GM21737 (cell line): ENCODE measurements at regions not wholly inside any gene's neighbourhood (a gene's known extent, or its start where the extent isn't known, plus 50 kb on each side); places are given as distances from the start of the nearest gene placed in this dataset.
"Not testable (repeated sequence)": the region's sequence is repeated elsewhere in the genome, so short reads cannot be mapped to it uniquely, and the experiment has no call there.

Experiments
- ATAC-seq: cut with Tn5 transposase; IDR thresholded peaks from one replicate; pipeline ENCODE4 v1.9.1; 2021; ENCODE audit warnings: mild to moderate bottlenecking, moderate library complexity; ENCODE audit not compliant: unreplicated experiment

- no peak for ATAC-seq
Observed at GRCh38 chr6:9851006-9851405, 563.9 kb downstream of the TFAP2A start.

GRCh38 chr6:9848094-9848493 lies 566.8 kb downstream of the TFAP2A start:
- no peak for ATAC-seq

- ATAC-seq = no peak
Observed at GRCh38 chr6:9841886-9842725, 572.8 kb downstream of the TFAP2A start.

GRCh38 chr6:9834233-9834632 lies 580.6 kb downstream of the TFAP2A start:
- no peak for ATAC-seq

- ATAC-seq = no peak
Observed at GRCh38 chr6:9831783-9832182, 583.1 kb downstream of the TFAP2A start.

- ATAC-seq = no peak
Observed at GRCh38 chr6:9830808-9831207, 584.1 kb downstream of the TFAP2A start.

- no peak for ATAC-seq
Observed at GRCh38 chr6:9825526-9825925, 589.3 kb downstream of the TFAP2A start.

- not testable (repeated sequence) for ATAC-seq
Observed at GRCh38 chr6:9810727-9811126, 604.1 kb downstream of the TFAP2A start.

GRCh38 chr6:9810286-9810685 lies 604.6 kb downstream of the TFAP2A start:
- no peak for ATAC-seq

- no peak for ATAC-seq
Observed at GRCh38 chr6:9806195-9806594, 608.7 kb downstream of the TFAP2A start.

GRCh38 chr6:9801249-9801754 lies 613.6 kb downstream of the TFAP2A start:
- ATAC-seq = no peak

- no peak for ATAC-seq
Observed at GRCh38 chr6:9799582-9799981, 615.3 kb downstream of the TFAP2A start.

GRCh38 chr6:9796827-9797226 lies 618.0 kb downstream of the TFAP2A start:
- ATAC-seq = no peak

GRCh38 chr6:9795880-9796279 lies 619.0 kb downstream of the TFAP2A start:
- ATAC-seq = no peak

GRCh38 chr6:9789201-9789600 lies 625.7 kb downstream of the TFAP2A start:
- no peak for ATAC-seq

- no peak for ATAC-seq
Observed at GRCh38 chr6:9784786-9785185, 630.1 kb downstream of the TFAP2A start.

- ATAC-seq = no peak
Observed at GRCh38 chr6:9783567-9783966, 631.3 kb downstream of the TFAP2A start.

- no peak for ATAC-seq
Observed at GRCh38 chr6:9766240-9766915, 648.5 kb downstream of the TFAP2A start.

- no peak for ATAC-seq
Observed at GRCh38 chr6:9761220-9761619, 653.7 kb downstream of the TFAP2A start.

- ATAC-seq = no peak
Observed at GRCh38 chr6:9754515-9754914, 660.4 kb downstream of the TFAP2A start.

GRCh38 chr6:9745966-9746365 lies 668.9 kb downstream of the TFAP2A start:
- no peak for ATAC-seq

- no peak for ATAC-seq
Observed at GRCh38 chr6:9745476-9745875, 669.4 kb downstream of the TFAP2A start.
